ENCODE measurements at regions not wholly inside any gene's neighbourhood (a gene's known extent, or its start where the extent isn't known, plus 50 kb on each side); places are given as distances from the start of the nearest gene placed in this dataset.

DNA sequence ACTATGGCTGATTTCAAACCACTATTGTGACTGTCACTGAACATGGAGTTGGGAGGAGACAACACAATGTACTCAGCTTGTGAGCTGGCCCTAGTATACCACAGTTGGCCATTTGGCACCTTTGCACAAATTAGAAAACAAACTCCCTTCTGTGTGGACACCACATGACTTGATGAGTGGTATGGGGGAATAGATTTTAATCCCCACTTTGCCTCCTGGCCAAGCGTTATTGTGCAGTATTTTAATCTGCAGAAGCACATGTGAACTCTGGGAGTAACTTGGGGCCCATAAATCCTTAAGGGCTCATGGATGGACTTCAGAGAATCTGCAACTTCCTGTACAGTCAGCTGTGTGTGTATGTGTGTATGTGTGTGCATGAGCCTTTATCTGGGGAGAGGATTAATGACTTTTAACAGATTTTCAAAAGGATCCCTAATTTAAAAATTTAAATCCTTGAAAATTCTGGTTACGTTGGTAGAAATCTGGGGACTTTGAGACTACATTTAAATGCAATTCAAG is 105.0 kb upstream of the PAQR3 start:
- Histone ChIP-seq H3K4me2 (no peak overlapping the region), H3K4me3 (no peak overlapping the region), H3K9me3 (no peaks in the 10 kb centered on the region), H3K27ac (no peak overlapping the region), H3K4me1 (no peaks in the 10 kb centered on the region)
- ChIA-PET POLR2A (no interaction called here), CTCF (no interaction called here)
- ATAC-seq (no peak), DNase-seq (ENCODE audit: low read depth in 1 of 2, low spot score in 1 of 2) (no peak), FAIRE-seq (no peak)
- no peak for TF ChIP-seq ZFP36 (IDR thresholded peaks at IDR 0.05; ENCODE audit: borderline replicate concordance, partially characterized antibody)
- no peak for TF ChIP-seq CBX2 (IDR thresholded peaks at IDR 0.05; ENCODE audit: borderline replicate concordance, low read depth)
- TF ChIP-seq, protein P1, sequence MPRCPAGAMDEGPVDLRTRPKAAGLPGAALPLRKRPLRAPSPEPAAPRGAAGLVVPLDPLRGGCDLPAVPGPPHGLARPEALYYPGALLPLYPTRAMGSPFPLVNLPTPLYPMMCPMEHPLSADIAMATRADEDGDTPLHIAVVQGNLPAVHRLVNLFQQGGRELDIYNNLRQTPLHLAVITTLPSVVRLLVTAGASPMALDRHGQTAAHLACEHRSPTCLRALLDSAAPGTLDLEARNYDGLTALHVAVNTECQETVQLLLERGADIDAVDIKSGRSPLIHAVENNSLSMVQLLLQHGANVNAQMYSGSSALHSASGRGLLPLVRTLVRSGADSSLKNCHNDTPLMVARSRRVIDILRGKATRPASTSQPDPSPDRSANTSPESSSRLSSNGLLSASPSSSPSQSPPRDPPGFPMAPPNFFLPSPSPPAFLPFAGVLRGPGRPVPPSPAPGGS (IDR thresholded peaks at IDR 0.05), result no peak
- TF ChIP-seq, protein P2, sequence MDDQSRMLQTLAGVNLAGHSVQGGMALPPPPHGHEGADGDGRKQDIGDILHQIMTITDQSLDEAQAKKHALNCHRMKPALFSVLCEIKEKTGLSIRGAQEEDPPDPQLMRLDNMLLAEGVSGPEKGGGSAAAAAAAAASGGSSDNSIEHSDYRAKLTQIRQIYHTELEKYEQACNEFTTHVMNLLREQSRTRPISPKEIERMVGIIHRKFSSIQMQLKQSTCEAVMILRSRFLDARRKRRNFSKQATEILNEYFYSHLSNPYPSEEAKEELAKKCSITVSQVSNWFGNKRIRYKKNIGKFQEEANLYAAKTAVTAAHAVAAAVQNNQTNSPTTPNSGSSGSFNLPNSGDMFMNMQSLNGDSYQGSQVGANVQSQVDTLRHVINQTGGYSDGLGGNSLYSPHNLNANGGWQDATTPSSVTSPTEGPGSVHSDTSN (IDR thresholded peaks at IDR 0.05), result no peak
- TF ChIP-seq HOXA7 (CRISPR knock-in tag; IDR thresholded peaks at IDR 0.05), result no peak
- TF ChIP-seq POLR2A (IDR thresholded peaks at IDR 0.05; ENCODE audit: low read length), result no peak
- TF ChIP-seq EHMT2 (IDR thresholded peaks at IDR 0.05; ENCODE audit: low read depth), result no peak
- TF ChIP-seq RAD21 (conservative IDR thresholded peaks at IDR 0.05 in 1 of 2, IDR thresholded peaks at IDR 0.05 in 1 of 2), result no peak
- TF ChIP-seq, protein P3, sequence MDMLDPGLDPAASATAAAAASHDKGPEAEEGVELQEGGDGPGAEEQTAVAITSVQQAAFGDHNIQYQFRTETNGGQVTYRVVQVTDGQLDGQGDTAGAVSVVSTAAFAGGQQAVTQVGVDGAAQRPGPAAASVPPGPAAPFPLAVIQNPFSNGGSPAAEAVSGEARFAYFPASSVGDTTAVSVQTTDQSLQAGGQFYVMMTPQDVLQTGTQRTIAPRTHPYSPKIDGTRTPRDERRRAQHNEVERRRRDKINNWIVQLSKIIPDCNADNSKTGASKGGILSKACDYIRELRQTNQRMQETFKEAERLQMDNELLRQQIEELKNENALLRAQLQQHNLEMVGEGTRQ (IDR thresholded peaks at IDR 0.05), result no peak
- TF ChIP-seq EP300 (IDR thresholded peaks at IDR 0.05), result no peak
- TF ChIP-seq, protein P4, sequence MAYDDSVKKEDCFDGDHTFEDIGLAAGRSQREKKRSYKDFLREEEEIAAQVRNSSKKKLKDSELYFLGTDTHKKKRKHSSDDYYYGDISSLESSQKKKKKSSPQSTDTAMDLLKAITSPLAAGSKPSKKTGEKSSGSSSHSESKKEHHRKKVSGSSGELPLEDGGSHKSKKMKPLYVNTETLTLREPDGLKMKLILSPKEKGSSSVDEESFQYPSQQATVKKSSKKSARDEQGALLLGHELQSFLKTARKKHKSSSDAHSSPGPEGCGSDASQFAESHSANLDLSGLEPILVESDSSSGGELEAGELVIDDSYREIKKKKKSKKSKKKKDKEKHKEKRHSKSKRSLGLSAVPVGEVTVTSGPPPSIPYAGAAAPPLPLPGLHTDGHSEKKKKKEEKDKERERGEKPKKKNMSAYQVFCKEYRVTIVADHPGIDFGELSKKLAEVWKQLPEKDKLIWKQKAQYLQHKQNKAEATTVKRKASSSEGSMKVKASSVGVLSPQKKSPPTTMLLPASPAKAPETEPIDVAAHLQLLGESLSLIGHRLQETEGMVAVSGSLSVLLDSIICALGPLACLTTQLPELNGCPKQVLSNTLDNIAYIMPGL (CRISPR knock-in tag; IDR thresholded peaks at IDR 0.05; ENCODE audit: borderline replicate concordance), result no peak
- no peak for TF ChIP-seq ZSCAN20 (CRISPR knock-in tag; IDR thresholded peaks at IDR 0.05)
- TF ChIP-seq, protein P5, sequence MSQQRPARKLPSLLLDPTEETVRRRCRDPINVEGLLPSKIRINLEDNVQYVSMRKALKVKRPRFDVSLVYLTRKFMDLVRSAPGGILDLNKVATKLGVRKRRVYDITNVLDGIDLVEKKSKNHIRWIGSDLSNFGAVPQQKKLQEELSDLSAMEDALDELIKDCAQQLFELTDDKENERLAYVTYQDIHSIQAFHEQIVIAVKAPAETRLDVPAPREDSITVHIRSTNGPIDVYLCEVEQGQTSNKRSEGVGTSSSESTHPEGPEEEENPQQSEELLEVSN (IDR thresholded peaks at IDR 0.05; ENCODE audit: borderline replicate concordance, low read depth), result no peak
- no peak for TF ChIP-seq NFE2L2 (conservative IDR thresholded peaks at IDR 0.05; ENCODE audit: low read length)
- no peak for TF ChIP-seq FOXS1 (CRISPR knock-in tag; IDR thresholded peaks at IDR 0.05)
- WGBS (ENCODE audit: missing lambda C conversion rate), result 32% methylated on average over 2 of the region's 2 CpGs

DNA sequence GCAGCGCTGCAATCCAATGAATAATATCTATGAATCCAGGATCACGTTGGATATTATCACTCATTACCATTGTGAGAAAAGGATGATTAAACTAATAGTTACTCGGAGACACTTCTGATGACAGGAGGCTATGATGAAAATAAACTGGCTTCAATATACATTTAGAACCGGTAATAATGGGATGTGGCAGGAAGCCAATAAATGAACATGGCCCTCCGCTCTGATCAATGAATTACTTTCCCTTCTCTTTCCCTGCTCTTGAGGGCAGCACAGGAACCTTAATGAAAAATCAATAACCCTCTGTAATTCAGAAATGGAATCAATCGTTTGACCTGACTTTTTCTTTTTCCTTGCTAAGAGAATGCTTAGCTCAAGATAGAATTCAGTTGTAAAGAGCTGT is 103.9 kb upstream of the PAQR3 start:
- H3K27ac ChIP-seq, result no peak overlapping the region
- H3K4me2 ChIP-seq, result no peak overlapping the region
- ChIA-PET CTCF (interaction anchor here (1.8 kb wide), 1 partner anchor 9 kb away, joined by 7 read pairs; no protein-coding TSS in a partner anchor), POLR2A (no interaction called here)
- WGBS (ENCODE audit: missing lambda C conversion rate), result 28% methylated on average over 6 of the region's 6 CpGs
- ATAC-seq (no peak), FAIRE-seq (no peak), DNase-seq (ENCODE audit: low read depth in 1 of 2, low spot score in 1 of 2) (no peak)
- H3K4me3 ChIP-seq, result no peak overlapping the region
- H3K4me1 ChIP-seq, result no peaks in the 10 kb centered on the region
- H3K9me3 ChIP-seq, result no peaks in the 10 kb centered on the region
- no peak for TF ChIP-seq HDAC2 (IDR thresholded peaks at IDR 0.05)
- TF ChIP-seq CBX8 (IDR thresholded peaks at IDR 0.05), result no peak
- TF ChIP-seq, protein P6, sequence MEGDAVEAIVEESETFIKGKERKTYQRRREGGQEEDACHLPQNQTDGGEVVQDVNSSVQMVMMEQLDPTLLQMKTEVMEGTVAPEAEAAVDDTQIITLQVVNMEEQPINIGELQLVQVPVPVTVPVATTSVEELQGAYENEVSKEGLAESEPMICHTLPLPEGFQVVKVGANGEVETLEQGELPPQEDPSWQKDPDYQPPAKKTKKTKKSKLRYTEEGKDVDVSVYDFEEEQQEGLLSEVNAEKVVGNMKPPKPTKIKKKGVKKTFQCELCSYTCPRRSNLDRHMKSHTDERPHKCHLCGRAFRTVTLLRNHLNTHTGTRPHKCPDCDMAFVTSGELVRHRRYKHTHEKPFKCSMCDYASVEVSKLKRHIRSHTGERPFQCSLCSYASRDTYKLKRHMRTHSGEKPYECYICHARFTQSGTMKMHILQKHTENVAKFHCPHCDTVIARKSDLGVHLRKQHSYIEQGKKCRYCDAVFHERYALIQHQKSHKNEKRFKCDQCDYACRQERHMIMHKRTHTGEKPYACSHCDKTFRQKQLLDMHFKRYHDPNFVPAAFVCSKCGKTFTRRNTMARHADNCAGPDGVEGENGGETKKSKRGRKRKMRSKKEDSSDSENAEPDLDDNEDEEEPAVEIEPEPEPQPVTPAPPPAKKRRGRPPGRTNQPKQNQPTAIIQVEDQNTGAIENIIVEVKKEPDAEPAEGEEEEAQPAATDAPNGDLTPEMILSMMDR (IDR thresholded peaks at IDR 0.05), result no peak
- no peak for TF ChIP-seq CEBPB (IDR thresholded peaks at IDR 0.05)
- TF ChIP-seq, protein P7, sequence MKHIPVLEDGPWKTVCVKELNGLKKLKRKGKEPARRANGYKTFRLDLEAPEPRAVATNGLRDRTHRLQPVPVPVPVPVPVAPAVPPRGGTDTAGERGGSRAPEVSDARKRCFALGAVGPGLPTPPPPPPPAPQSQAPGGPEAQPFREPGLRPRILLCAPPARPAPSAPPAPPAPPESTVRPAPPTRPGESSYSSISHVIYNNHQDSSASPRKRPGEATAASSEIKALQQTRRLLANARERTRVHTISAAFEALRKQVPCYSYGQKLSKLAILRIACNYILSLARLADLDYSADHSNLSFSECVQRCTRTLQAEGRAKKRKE (CRISPR knock-in tag; IDR thresholded peaks at IDR 0.05; ENCODE audit: low read depth), result no peak
- TF ChIP-seq BHLHE40 (IDR thresholded peaks at IDR 0.05; ENCODE audit: low read depth, low read length), result no peak
- TF ChIP-seq, protein P8, sequence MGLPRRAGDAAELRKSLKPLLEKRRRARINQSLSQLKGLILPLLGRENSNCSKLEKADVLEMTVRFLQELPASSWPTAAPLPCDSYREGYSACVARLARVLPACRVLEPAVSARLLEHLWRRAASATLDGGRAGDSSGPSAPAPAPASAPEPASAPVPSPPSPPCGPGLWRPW (IDR thresholded peaks at IDR 0.05), result no peak
- no peak for TF ChIP-seq JUN (IDR thresholded peaks at IDR 0.05)
- TF ChIP-seq SMC3 (IDR thresholded peaks at IDR 0.05), result no peak
- no peak for TF ChIP-seq JUNB (IDR thresholded peaks at IDR 0.05)
- TF ChIP-seq, protein P5 (IDR thresholded peaks at IDR 0.05; ENCODE audit: borderline replicate concordance, low read depth), result no peak
- no peak for TF ChIP-seq RAD21 (conservative IDR thresholded peaks at IDR 0.05 in 1 of 2, IDR thresholded peaks at IDR 0.05 in 1 of 2)
- TF ChIP-seq KDM5A (IDR thresholded peaks at IDR 0.05), result no peak
- TF ChIP-seq, protein P9, sequence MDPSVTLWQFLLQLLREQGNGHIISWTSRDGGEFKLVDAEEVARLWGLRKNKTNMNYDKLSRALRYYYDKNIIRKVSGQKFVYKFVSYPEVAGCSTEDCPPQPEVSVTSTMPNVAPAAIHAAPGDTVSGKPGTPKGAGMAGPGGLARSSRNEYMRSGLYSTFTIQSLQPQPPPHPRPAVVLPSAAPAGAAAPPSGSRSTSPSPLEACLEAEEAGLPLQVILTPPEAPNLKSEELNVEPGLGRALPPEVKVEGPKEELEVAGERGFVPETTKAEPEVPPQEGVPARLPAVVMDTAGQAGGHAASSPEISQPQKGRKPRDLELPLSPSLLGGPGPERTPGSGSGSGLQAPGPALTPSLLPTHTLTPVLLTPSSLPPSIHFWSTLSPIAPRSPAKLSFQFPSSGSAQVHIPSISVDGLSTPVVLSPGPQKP (IDR thresholded peaks at IDR 0.05; ENCODE audit: low read depth, low read length), result no peak
- TF ChIP-seq GATA3 (IDR thresholded peaks at IDR 0.05; ENCODE audit: borderline replicate concordance), result no peak

Data from A549 (cell line).